ENCODE measurements at regions not wholly inside any gene's neighbourhood (a gene's known extent, or its start where the extent isn't known, plus 50 kb on each side); places are given as distances from the start of the nearest gene placed in this dataset.

- intact Hi-C loops (cut with micrococcal nuclease), result no loop called here
Measured at GRCh38 chr2:82172483-82172882, 1867.9 kb upstream of the LRRTM1 start.

- intact Hi-C loops (cut with micrococcal nuclease), result no loop called here
Measured at GRCh38 chr2:82169379-82169778, 1864.8 kb upstream of the LRRTM1 start.

GRCh38 chr2:82165377-82165776 lies 1860.8 kb upstream of the LRRTM1 start:
- intact Hi-C loops (cut with micrococcal nuclease), result no loop called here

- intact Hi-C loops (cut with micrococcal nuclease), result no loop called here
Measured at GRCh38 chr2:82158150-82158549, 1853.6 kb upstream of the LRRTM1 start.

DNA sequence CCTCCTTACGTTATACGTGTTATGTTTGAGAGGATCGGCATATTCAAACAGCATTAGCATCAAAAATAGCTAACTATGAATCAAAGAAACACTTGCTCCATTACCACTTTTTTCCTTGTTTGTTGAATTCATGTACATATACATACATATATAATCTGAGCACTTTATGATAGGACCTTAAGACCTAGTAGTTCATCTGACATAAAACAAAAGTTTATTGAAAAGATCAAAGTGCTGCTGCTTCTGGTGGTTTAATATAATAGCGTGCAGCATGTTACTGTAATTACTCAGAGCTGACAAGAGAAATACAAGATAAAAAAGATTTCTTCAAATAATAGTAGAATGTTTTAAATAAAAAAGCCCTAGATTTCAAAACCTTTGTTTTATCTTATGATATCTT lies 1850.9 kb upstream of the LRRTM1 start:
- intact Hi-C loops (cut with micrococcal nuclease), result no loop called here

DNA sequence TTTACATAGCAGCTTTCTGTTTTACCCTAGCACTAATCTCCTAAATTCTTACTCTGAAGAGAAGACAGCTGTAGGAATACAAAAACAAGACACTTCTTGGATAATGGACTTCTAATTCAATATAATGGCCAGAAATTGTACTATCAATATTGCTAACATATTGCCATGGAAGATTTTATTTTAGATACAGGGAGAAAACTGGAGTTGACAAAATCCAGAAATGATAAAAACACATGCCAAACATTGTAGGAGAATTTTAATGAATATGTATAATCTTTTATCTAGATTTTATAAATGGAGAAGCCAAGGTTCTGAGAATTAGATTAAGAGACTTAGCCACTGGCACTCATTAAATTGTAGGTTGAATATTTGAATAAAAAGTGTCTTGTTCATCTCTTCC lies 1838.8 kb upstream of the LRRTM1 start:
- intact Hi-C loops (cut with micrococcal nuclease), result no loop called here

DNA sequence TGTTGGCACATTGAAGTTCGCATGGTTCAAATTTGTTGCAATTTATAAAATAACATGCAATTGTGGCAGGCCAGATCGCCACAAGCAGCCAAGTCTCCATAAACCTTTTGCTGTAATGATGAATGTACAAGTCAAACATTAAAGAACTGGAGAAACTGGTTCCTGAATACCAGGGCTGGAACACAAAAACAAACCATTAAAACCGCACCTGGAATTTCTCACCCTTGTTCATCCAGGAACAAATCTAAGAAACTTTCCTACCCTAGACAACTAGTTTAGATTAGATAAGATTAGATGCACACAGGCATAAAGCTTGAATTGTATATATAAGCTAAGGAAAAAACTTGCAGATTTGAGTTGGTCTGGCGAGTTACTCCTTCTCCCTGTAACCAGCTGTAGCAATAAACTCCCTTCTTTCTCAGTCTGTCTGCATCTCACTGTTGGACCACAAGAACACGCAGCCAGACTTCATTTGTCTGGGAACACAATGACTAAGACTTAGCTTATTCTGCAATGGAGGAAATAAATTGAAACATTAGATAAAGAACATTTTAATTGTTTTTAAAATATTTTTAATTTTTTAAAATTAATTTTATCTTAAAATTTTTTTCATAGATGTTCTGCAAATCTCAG lies 1835.5 kb upstream of the LRRTM1 start:
- intact Hi-C loops (cut with micrococcal nuclease), result no loop called here

GRCh38 chr2:82137441-82137840 lies 1832.9 kb upstream of the LRRTM1 start:
- intact Hi-C loops (cut with micrococcal nuclease), result no loop called here

- intact Hi-C loops (cut with micrococcal nuclease), result no loop called here
Measured at GRCh38 chr2:82128051-82128450, 1823.5 kb upstream of the LRRTM1 start.

- intact Hi-C loops (cut with micrococcal nuclease), result no loop called here
Measured at GRCh38 chr2:82124629-82125028, 1820.1 kb upstream of the LRRTM1 start.

DNA sequence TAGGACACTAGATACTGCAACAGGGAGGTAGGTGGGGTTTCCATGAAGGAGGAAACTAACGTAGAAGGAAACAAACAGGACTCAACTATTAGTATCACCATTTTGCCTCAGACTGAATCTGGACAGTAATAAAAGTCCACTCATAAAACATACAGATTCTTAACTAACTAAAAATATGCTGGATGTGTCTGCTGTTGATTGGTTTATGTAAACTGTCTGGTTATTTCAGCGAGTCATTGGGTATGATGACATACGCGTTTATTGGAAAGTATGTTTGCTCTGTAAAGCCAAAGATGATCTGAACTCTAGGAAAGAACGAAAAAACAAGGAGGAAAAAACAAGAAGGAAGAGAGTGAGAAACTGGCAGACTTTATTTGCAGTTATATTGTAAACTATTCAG lies 1816.1 kb upstream of the LRRTM1 start:
- intact Hi-C loops (cut with micrococcal nuclease), result no loop called here

DNA sequence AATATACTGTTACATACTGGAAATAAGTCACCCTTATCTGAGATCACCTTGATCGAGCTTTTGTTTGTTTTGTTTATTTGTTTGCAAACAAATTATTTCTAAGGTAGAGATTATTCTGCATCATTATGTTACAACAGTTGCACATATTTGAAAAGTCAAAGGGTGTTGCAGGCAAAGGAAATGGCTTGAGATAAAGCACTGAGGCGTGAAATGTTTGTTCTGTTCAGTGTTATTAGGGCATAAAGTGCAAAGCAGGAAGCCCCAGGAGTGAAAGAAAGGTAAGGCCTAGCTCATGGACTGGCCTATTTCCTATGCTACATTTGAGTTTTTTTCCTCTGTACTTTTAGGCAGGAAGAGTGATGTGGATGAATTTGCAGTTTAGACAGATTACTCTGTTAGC lies 1815.6 kb upstream of the LRRTM1 start:
- intact Hi-C loops (cut with micrococcal nuclease), result no loop called here

DNA sequence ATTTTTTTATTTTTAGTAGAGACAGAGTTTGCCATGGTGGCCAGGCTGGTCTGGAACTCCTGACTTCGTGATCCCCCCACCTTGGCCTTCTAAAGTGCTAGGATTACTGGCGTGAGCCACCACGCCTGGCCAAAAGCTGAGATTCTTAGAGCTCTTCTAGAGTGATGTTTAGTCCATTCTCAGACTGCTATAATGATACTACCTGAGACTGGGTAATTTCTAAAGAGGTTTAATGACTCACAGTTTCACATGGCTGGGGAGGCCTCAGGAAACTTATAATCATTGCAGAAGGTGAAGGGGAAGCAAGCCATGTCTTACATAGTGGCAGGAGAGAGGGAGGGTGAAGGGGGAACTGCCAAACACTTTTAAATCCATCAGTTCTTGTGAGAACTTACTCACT lies 1804.9 kb upstream of the LRRTM1 start:
- intact Hi-C loops (cut with micrococcal nuclease), result no loop called here

DNA sequence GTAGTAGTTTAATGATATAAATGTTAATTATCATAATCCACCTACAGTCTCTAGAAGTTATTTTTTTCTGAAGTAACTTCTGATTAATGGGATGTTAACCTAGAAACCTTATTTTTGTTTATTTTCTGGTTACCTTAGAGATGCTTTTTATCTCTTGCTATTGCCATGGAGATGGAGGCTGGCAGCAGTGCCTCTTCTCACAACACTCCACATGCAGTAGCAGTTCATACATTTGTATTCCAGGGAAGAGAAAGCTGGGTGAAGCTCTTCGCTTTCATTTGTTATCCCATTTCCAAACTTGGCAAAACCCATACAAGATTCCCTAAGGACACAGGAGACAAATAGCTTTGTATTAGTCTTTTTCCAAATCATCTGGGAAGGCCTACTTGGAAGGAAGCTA lies 1794.1 kb upstream of the LRRTM1 start:
- intact Hi-C loops (cut with micrococcal nuclease), result no loop called here

GRCh38 chr2:82089518-82089917 lies 1785.0 kb upstream of the LRRTM1 start:
- intact Hi-C loops (cut with micrococcal nuclease), result no loop called here

- intact Hi-C loops (cut with micrococcal nuclease), result no loop called here
Measured at GRCh38 chr2:82084679-82085392, 1780.3 kb upstream of the LRRTM1 start.

DNA sequence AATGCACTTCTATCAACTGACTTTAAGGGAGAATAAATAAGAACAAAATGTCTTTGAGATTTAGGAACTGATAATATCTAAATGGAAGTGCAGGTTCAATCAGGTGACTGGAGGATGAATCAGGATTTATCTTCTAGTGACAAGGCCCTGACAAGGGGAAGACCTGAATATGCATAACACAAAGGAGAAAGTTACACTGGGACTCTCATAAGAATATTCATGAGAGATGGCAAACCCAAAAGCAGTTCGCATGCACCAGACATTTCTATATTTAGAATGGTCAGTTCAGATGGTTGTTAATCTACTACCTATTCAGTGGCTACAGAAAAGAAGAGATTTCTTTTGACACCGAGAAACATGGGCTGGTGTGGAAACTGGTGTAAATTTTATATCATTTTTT lies 1771.3 kb upstream of the LRRTM1 start:
- intact Hi-C loops (cut with micrococcal nuclease), result no loop called here

DNA sequence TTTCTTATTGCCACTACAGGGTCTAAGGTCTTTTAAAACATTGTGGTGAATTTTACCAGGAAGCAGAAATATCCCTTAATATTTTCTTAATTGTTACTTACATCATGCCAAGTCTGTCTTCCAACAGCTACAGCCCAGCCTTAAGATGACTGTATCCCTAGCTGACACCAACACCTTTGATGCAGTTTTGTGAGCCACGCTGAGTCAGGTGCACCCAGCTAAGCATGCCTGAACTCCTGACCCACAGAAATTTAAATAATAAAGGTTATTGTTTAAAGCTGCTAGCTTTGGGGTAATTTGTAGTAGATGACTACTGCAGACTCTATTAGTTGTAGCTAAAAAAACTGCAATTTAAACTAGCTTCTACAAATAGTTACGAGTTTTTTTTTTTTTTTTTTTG lies 1757.9 kb upstream of the LRRTM1 start:
- intact Hi-C loops (cut with micrococcal nuclease), result no loop called here

- intact Hi-C loops (cut with micrococcal nuclease), result no loop called here
Measured at GRCh38 chr2:82055846-82056245, 1751.3 kb upstream of the LRRTM1 start.

GRCh38 chr2:82043867-82044266 lies 1739.3 kb upstream of the LRRTM1 start:
- intact Hi-C loops (cut with micrococcal nuclease), result no loop called here

DNA sequence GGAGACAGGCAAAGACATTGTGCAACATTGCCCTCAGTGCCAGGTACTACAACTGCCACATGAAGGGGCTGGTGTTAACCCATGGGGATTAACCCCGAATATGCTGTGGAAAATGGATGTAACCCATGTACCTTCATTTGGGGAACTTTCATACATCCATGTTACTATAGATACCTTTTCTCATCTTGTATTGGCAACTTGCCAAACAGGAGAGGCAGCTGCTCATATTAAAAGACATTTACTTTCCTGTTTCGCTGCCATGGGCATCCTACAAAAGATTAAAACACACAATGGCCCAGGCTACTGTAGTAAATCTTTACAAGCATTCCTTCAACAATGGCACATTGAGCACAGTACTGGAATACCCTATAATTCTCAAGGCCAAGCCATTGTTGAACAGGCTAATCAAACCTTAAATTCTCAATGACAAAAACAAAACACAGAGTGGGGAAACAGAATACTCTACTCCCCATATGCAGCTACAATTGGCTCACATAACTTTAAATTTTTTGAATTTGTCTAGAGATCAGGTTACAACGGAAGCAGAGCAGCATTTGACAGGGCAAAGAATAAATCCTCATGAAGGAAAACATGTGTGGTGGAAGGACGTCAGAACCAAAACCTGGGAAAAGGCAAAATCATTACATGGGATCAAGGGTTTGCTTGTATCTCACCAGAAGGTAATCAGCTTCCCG lies 1723.5 kb upstream of the LRRTM1 start:
- intact Hi-C loops (cut with micrococcal nuclease), result no loop called here

GRCh38 chr2:82023710-82024109 lies 1719.2 kb upstream of the LRRTM1 start:
- intact Hi-C loops (cut with micrococcal nuclease), result no loop called here

- intact Hi-C loops (cut with micrococcal nuclease), result no loop called here
Measured at GRCh38 chr2:82013641-82014040, 1709.1 kb upstream of the LRRTM1 start.
